Prostate gland (tissue), 2 donors: ENCODE measurements at regions not wholly inside any gene's neighbourhood (a gene's known extent, or its start where the extent isn't known, plus 50 kb on each side); places are given as distances from the start of the nearest gene placed in this dataset.

ENCODE experiments used
- DNase-seq: peaks from one replicate; pipeline ENCODE4 v3.0.0-alpha.2; 2019; ENCODE audit warnings: low spot score
- H3K27ac ChIP-seq, 2 donors: fragments of 200-600 bp; sonication (generic); 2 replicates each; pipeline ENCODE4 v1.5.1; 2017 to 2019
- H3K27me3 ChIP-seq: fragments of 200-600 bp; sonication (generic); replicated peaks from 2 replicates; pipeline ENCODE4 v1.5.1; 2019; ENCODE audit not compliant: insufficient read depth
- H3K36me3 ChIP-seq, 2 donors: fragments of 200-600 bp; sonication (generic); 1 replicate in 1 of 2; 2 replicates in 1 of 2; pipeline versions ENCODE4 v1.5.1 to v1.8.1; 2017 to 2019
- H3K4me1 ChIP-seq: fragments of 200-600 bp; sonication (generic); replicated peaks from 2 replicates; pipeline ENCODE4 v1.5.1; 2019
- H3K4me3 ChIP-seq, 2 donors: fragments of 200-600 bp; sonication (generic); 2 replicates each; pipeline ENCODE4 v1.5.1; 2017 to 2019
- H3K9me3 ChIP-seq: fragments of 200-600 bp; sonication (generic); 2 replicates; pipeline ENCODE4 v1.5.1; 2017
- POLR2A ChIP-seq: fragments of 450-650 bp; IDR thresholded peaks from one replicate; pipeline ENCODE4 v1.6.1; 2016; ENCODE audit warnings: antibody characterized with exemption, mild to moderate bottlenecking
- POLR2AphosphoS5 ChIP-seq: sonication (generic); formaldehyde crosslinking; IDR thresholded peaks from one replicate; pipeline ENCODE4 v1.6.1; 2017; ENCODE audit warnings: antibody characterized with exemption
- WGBS: methylation state at CpG from one replicate; pipeline ENCODE4 v1.1.5; 2018; 5-methylcytosine and 5-hydroxymethylcytosine counted together
- intact Hi-C: fragments of 100-400 bp; cut with DNase I; formaldehyde crosslinking; loops from one replicate; pipeline ENCODE4 v1.14.2; 2022
- TF ChIP-seq, protein P1 (sequence below), 4 experiments: fragments of 200-600 bp in 2 of 4; fragments of 450-650 bp in 2 of 4; sonication (generic) in 2 of 4; IDR thresholded peaks; 1 replicate in 3 of 4; 2 replicates in 1 of 4; pipeline ENCODE4 v1.5.1; 2016 to 2019; ENCODE audit warnings: antibody characterized with exemption in 4 of 4, mild to moderate bottlenecking in 2 of 4, moderate library complexity in 2 of 4

- H3K27ac ChIP-seq: no peak overlapping the region
- H3K4me1 ChIP-seq: no peaks in the 10 kb centered on the region
- WGBS: 51% methylated on average over 4 of the region's 4 CpGs
- DNase-seq: no peak
- H3K27me3 ChIP-seq: no peaks in the 10 kb centered on the region
- TF ChIP-seq POLR2AphosphoS5: no peak
- TF ChIP-seq, protein P1, sequence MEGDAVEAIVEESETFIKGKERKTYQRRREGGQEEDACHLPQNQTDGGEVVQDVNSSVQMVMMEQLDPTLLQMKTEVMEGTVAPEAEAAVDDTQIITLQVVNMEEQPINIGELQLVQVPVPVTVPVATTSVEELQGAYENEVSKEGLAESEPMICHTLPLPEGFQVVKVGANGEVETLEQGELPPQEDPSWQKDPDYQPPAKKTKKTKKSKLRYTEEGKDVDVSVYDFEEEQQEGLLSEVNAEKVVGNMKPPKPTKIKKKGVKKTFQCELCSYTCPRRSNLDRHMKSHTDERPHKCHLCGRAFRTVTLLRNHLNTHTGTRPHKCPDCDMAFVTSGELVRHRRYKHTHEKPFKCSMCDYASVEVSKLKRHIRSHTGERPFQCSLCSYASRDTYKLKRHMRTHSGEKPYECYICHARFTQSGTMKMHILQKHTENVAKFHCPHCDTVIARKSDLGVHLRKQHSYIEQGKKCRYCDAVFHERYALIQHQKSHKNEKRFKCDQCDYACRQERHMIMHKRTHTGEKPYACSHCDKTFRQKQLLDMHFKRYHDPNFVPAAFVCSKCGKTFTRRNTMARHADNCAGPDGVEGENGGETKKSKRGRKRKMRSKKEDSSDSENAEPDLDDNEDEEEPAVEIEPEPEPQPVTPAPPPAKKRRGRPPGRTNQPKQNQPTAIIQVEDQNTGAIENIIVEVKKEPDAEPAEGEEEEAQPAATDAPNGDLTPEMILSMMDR (IDR thresholded peaks at IDR 0.05): no peak
- no peak for TF ChIP-seq POLR2A
- H3K36me3 ChIP-seq: no peaks in the 10 kb centered on the region
- intact Hi-C loops: no loop called here
- H3K4me3 ChIP-seq: no peak overlapping the region
- H3K9me3 ChIP-seq: no peaks in the 10 kb centered on the region
Measured at GRCh38 chr2:41763141-41763540, 284.7 kb upstream of the PKDCC start.

GRCh38 chr2:41764131-41764530, 283.7 kb upstream of the PKDCC start:
- intact Hi-C loops: no loop called here
- H3K27ac ChIP-seq: no peak overlapping the region
- H3K4me3 ChIP-seq: no peak overlapping the region
- no peaks in the 10 kb centered on the region for H3K36me3 ChIP-seq
- DNase-seq: no peak
- WGBS: 90% methylated on average over 1 of the region's 1 CpG
- no peaks in the 10 kb centered on the region for H3K9me3 ChIP-seq
- H3K4me1 ChIP-seq: no peaks in the 10 kb centered on the region
- TF ChIP-seq POLR2AphosphoS5 (no peak), POLR2A (no peak)
- TF ChIP-seq, protein P1 (IDR thresholded peaks at IDR 0.05): no peak
- H3K27me3 ChIP-seq: no peaks in the 10 kb centered on the region

DNA sequence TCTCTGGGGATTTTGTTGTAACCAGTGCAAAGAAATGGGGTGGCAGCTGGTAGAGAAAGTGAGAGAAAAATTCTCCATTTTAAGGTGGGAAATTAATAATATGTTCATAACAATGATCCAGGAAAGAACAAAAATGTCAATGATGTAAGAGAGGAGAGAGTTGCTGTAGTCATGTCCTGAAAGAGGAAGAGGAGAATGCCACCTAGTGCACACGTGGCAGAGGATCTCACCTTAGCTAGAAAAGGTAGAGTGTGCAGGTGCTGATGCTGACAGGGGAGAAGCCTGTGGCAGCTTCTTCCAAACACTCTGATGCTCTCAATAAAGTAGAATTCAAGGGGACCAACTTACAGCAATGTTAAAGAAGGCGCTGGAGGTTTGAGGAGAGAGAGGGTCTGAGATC, 282.9 kb upstream of the PKDCC start:
- no peaks in the 10 kb centered on the region for H3K36me3 ChIP-seq
- intact Hi-C loops: no loop called here
- WGBS: 78% methylated on average over 2 of the region's 2 CpGs
- H3K4me1 ChIP-seq: no peaks in the 10 kb centered on the region
- no peaks in the 10 kb centered on the region for H3K27me3 ChIP-seq
- no peaks in the 10 kb centered on the region for H3K9me3 ChIP-seq
- no peak overlapping the region for H3K4me3 ChIP-seq
- TF ChIP-seq, protein P1 (IDR thresholded peaks at IDR 0.05): no peak
- DNase-seq: no peak
- H3K27ac ChIP-seq: no peak overlapping the region

- intact Hi-C loops: no loop called here
- no peaks in the 10 kb centered on the region for H3K9me3 ChIP-seq
- no peak overlapping the region for H3K27ac ChIP-seq
- H3K4me3 ChIP-seq: no peak overlapping the region
- no peak for DNase-seq
- no peaks in the 10 kb centered on the region for H3K36me3 ChIP-seq
- WGBS: 74% methylated on average over 6 of the region's 6 CpGs
- no peaks in the 10 kb centered on the region for H3K4me1 ChIP-seq
- TF ChIP-seq, protein P1 (IDR thresholded peaks at IDR 0.05): no peak
- no peak for TF ChIP-seq POLR2AphosphoS5
- no peak for TF ChIP-seq POLR2A
- H3K27me3 ChIP-seq: no peaks in the 10 kb centered on the region
Measured at GRCh38 chr2:41768310-41768709, 279.5 kb upstream of the PKDCC start.

DNA sequence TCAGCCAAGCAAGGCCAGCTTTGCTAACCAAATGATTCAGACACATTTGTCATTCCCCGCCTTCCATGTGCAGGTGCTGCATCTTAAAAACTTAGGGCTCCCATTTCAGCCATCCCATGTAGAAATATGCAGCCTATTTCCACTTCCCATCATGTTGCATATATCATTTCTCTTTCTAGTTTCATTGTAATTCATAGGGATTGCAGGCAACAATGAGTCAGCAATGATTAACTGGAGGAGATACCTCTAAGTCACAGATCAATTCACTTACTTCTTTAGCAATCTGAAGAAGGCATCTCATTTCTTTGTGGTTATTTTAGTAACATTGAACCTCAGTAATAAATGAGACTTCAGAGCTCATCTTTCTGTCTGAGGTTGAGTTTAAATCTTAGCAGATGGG, 276.1 kb upstream of the PKDCC start:
- intact Hi-C loops: no loop called here
- no peaks in the 10 kb centered on the region for H3K4me1 ChIP-seq
- WGBS: 100% methylated on average over 1 of the region's 1 CpG
- no peaks in the 10 kb centered on the region for H3K9me3 ChIP-seq
- H3K36me3 ChIP-seq: no peaks in the 10 kb centered on the region
- no peak for DNase-seq
- H3K4me3 ChIP-seq: no peak overlapping the region
- H3K27me3 ChIP-seq: no peaks in the 10 kb centered on the region
- no peak overlapping the region for H3K27ac ChIP-seq
- no peak for TF ChIP-seq POLR2A
- TF ChIP-seq, protein P1 (IDR thresholded peaks at IDR 0.05): no peak
- TF ChIP-seq POLR2AphosphoS5: no peak
